ENCODE measurements at regions not wholly inside any gene's neighbourhood (a gene's known extent, or its start where the extent isn't known, plus 50 kb on each side); places are given as distances from the start of the nearest gene placed in this dataset.

DNA sequence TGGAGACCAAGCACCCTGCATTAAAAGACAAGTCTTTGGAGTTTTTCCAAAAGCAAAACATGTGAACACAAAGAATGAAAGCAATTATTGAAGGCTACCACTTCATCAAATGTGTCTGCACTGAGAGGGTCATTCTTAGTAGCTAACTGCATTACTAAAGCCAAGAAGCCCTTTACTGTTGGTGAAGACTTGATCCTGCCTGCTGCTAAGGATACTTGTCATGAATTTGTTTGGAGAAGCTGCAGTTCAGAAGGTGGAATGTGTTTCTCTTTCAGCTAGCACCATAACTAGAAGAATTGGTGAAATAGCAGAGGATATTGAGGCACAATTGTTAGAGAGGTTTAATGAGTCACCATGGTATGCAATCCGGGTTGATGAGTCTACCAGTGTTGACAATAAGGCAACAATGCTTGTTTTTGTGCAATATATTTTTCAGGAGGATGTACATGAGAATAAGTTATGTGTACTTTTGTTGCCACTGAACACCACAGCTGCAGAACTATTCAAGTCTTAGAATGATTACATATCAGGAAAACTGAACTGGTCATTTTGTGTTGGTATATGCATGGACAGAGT is 457.3 kb upstream of the ISX start:
- Histone ChIP-seq H3K4me1 (no peaks in the 10 kb centered on the region), H3K4me3 (no peak overlapping the region), H3K36me3 (no peaks in the 10 kb centered on the region), H3K9me3 (replicated peaks) (no peaks in the 10 kb centered on the region), H3K27ac (replicated peaks) (no peak overlapping the region), H3K27me3 (ENCODE audit: low read depth) (peaks cover 44% of the 10 kb centered on the region)
- intact Hi-C loops (cut with micrococcal nuclease), result no loop called here
- TF ChIP-seq, protein P1, sequence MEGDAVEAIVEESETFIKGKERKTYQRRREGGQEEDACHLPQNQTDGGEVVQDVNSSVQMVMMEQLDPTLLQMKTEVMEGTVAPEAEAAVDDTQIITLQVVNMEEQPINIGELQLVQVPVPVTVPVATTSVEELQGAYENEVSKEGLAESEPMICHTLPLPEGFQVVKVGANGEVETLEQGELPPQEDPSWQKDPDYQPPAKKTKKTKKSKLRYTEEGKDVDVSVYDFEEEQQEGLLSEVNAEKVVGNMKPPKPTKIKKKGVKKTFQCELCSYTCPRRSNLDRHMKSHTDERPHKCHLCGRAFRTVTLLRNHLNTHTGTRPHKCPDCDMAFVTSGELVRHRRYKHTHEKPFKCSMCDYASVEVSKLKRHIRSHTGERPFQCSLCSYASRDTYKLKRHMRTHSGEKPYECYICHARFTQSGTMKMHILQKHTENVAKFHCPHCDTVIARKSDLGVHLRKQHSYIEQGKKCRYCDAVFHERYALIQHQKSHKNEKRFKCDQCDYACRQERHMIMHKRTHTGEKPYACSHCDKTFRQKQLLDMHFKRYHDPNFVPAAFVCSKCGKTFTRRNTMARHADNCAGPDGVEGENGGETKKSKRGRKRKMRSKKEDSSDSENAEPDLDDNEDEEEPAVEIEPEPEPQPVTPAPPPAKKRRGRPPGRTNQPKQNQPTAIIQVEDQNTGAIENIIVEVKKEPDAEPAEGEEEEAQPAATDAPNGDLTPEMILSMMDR (IDR thresholded peaks at IDR 0.05; ENCODE audit: borderline replicate concordance), result no peak
- no peak for DNase-seq

DNA sequence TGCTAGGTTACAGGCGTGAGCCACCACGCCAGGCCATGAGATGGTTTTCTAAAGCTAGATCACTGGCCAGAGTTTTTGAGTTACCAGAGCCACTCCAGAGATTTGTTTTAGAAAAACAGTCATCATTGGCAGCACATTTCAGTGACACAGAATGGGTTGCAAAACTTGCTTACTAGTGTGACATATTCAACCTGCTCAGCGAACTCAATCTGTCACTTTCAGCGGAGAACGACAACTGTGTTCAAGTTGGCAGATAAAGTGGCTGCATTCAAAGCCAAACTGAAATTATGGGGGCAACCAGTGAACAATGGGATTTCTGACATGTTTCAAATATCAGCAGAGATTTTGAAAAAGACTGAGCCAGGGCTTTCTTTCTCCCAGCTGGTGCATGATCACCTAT is 456.3 kb upstream of the ISX start:
- Histone ChIP-seq H3K4me1 (no peaks in the 10 kb centered on the region), H3K27ac (replicated peaks) (no peak overlapping the region), H3K4me3 (no peak overlapping the region), H3K9me3 (replicated peaks) (no peaks in the 10 kb centered on the region), H3K36me3 (no peaks in the 10 kb centered on the region), H3K27me3 (ENCODE audit: low read depth) (peaks cover 41% of the 10 kb centered on the region)
- intact Hi-C loops (cut with micrococcal nuclease), result no loop called here
- TF ChIP-seq, protein P1 (IDR thresholded peaks at IDR 0.05; ENCODE audit: borderline replicate concordance), result no peak
- DNase-seq, result no peak

DNA sequence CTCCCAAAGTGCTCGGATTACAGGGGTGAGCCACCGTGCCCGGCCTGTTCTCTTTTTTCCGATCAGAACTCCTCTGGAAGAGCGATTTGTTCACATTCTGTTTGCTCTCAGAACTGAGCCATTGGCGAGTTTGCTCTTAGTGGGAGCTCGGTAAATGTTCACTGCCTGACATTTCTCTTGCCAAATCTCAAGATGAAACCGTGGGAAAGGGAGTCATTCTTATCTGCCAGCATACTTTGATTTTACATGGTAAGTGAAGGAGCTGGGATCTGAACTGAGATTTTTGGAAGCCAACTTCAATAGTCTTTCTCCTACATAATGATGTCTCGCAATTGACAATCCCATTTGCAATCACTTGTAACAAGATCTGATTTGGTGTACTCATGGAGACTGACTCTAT is 445.8 kb upstream of the ISX start:
- TF ChIP-seq, protein P1 (IDR thresholded peaks at IDR 0.05; ENCODE audit: borderline replicate concordance), result no peak
- no peaks in the 10 kb centered on the region for H3K36me3 ChIP-seq
- no peak for DNase-seq
- no peaks in the 10 kb centered on the region for H3K4me1 ChIP-seq
- H3K4me3 ChIP-seq, result no peak overlapping the region
- peaks cover 64% of the 10 kb centered on the region for H3K27me3 ChIP-seq (ENCODE audit: low read depth)
- intact Hi-C loops (cut with micrococcal nuclease), result no loop called here
- no peaks in the 10 kb centered on the region for H3K9me3 ChIP-seq (replicated peaks)
- H3K27ac ChIP-seq (replicated peaks), result no peak overlapping the region

DNA sequence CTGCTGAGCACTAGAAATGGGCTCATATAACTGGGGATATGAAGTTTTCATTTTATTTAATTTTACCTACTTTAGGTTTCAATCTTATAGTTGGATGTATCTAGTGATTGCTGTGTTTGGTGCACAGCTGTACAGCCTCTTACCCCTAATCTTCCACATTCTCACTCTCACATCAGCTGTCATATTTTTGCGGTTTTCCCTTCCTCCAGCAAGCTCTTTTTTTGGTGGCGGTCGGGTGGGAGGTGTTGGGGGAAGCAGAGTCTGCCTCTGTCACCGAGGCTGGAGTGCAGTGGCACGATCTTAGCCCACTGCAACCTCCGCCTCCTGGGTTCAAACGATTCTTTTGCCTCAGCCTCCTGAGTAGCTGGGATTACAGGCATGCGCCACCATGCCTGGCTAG is 445.1 kb upstream of the ISX start:
- peaks cover 61% of the 10 kb centered on the region for H3K27me3 ChIP-seq (ENCODE audit: low read depth)
- no peak overlapping the region for H3K27ac ChIP-seq (replicated peaks)
- intact Hi-C loops (cut with micrococcal nuclease), result no loop called here
- TF ChIP-seq, protein P1 (IDR thresholded peaks at IDR 0.05; ENCODE audit: borderline replicate concordance), result no peak
- no peaks in the 10 kb centered on the region for H3K36me3 ChIP-seq
- no peaks in the 10 kb centered on the region for H3K9me3 ChIP-seq (replicated peaks)
- no peak for DNase-seq
- no peaks in the 10 kb centered on the region for H3K4me1 ChIP-seq
- H3K4me3 ChIP-seq, result no peak overlapping the region

DNA sequence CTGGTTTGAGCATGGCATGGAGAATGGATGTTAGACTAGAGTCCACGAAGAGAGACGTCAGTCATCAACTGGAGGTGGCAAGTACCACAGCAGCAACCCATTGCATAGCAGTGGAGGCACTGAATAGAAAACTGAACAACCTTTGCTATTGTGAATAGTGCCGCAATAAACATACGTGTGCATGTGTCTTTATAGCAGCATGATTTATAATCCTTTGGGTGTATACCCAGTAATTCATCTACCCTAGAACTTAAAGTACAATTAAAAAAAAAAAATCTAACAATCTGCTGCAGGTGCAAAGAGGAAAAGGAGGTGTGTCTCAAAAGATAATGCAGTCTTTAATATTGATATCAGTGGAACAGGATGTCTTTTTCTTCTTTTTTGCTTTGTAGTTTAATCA is 443.4 kb upstream of the ISX start:
- peaks cover 50% of the 10 kb centered on the region for H3K27me3 ChIP-seq (ENCODE audit: low read depth)
- H3K9me3 ChIP-seq (replicated peaks), result no peaks in the 10 kb centered on the region
- intact Hi-C loops (cut with micrococcal nuclease), result no loop called here
- H3K4me3 ChIP-seq, result no peak overlapping the region
- DNase-seq, result no peak
- TF ChIP-seq, protein P1 (IDR thresholded peaks at IDR 0.05; ENCODE audit: borderline replicate concordance), result no peak
- H3K36me3 ChIP-seq, result no peaks in the 10 kb centered on the region
- no peaks in the 10 kb centered on the region for H3K4me1 ChIP-seq
- H3K27ac ChIP-seq (replicated peaks), result no peak overlapping the region

Measured in left ventricle myocardium inferior (tissue), 1 donor.